Peyer's patch (tissue), 4 donors: ENCODE measurements at regions not wholly inside any gene's neighbourhood (a gene's known extent, or its start where the extent isn't known, plus 50 kb on each side); places are given as distances from the start of the nearest gene placed in this dataset.
"Not testable (repeated sequence)": the region's sequence is repeated elsewhere in the genome, so short reads cannot be mapped to it uniquely, and the experiment has no call there.

Experiments
- DNase-seq, 3 donors: peaks; one replicate each; pipeline ENCODE4 v3.0.0-alpha.2; 2017 to 2019
- H3K27ac ChIP-seq, 4 donors: fragments of 200-600 bp; sonication (generic); one replicate each; pipeline ENCODE4 v1.5.1; 2016 to 2019
- H3K27me3 ChIP-seq, 2 donors: fragments of 200-600 bp; sonication (generic); one replicate each; pipeline ENCODE4 v1.5.1; 2019
- H3K36me3 ChIP-seq, 3 donors: fragments of 200-600 bp; sonication (generic); one replicate each; pipeline ENCODE4 v1.5.1; 2016 to 2019
- H3K4me1 ChIP-seq, 4 donors: fragments of 200-600 bp; sonication (generic); one replicate each; pipeline ENCODE4 v1.5.1; 2016 to 2019
- H3K4me3 ChIP-seq, 4 donors: fragments of 200-600 bp; sonication (generic); 1 replicate in 3 of 4; 2 replicates in 1 of 4; pipeline ENCODE4 v1.5.1; 2016 to 2019; ENCODE audit warnings: mild to moderate bottlenecking in 1 of 4
- H3K9me3 ChIP-seq, 4 donors: fragments of 200-600 bp; sonication (generic); one replicate each; pipeline ENCODE4 v1.5.1; 2016 to 2019; ENCODE audit warnings: mild to moderate bottlenecking in 1 of 4
- POLR2A ChIP-seq, 2 donors: fragments of 450-650 bp; IDR thresholded peaks; one replicate each; pipeline ENCODE4 v1.5.1; 2017; ENCODE audit warnings: antibody characterized with exemption in 2 of 2, mild to moderate bottlenecking in 2 of 2, moderate library complexity in 2 of 2
- TF ChIP-seq, protein P1 (sequence below), 6 experiments: fragments of 450-650 bp in 4 of 6; fragments of 200-600 bp in 2 of 6; sonication (generic) in 1 of 6; IDR thresholded peaks; one replicate each; pipeline ENCODE4 v1.5.1; 2017 to 2019; ENCODE audit warnings: antibody characterized with exemption in 6 of 6, mild to moderate bottlenecking in 3 of 6, moderate library complexity in 1 of 6

GRCh38 chr16:35602116-35602515 lies 2142.7 kb downstream of the TP53TG3F start:
- no peak overlapping the region for H3K4me3 ChIP-seq
- H3K9me3 ChIP-seq, result peaks cover 0 to 4% (median 0%) of the 10 kb centered on the region in 4 donors
- no peaks in the 10 kb centered on the region for H3K4me1 ChIP-seq
- no peaks in the 10 kb centered on the region for H3K27me3 ChIP-seq
- no peaks in the 10 kb centered on the region for H3K36me3 ChIP-seq
- no peak overlapping the region for H3K27ac ChIP-seq
- TF ChIP-seq, protein P1, sequence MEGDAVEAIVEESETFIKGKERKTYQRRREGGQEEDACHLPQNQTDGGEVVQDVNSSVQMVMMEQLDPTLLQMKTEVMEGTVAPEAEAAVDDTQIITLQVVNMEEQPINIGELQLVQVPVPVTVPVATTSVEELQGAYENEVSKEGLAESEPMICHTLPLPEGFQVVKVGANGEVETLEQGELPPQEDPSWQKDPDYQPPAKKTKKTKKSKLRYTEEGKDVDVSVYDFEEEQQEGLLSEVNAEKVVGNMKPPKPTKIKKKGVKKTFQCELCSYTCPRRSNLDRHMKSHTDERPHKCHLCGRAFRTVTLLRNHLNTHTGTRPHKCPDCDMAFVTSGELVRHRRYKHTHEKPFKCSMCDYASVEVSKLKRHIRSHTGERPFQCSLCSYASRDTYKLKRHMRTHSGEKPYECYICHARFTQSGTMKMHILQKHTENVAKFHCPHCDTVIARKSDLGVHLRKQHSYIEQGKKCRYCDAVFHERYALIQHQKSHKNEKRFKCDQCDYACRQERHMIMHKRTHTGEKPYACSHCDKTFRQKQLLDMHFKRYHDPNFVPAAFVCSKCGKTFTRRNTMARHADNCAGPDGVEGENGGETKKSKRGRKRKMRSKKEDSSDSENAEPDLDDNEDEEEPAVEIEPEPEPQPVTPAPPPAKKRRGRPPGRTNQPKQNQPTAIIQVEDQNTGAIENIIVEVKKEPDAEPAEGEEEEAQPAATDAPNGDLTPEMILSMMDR (IDR thresholded peaks at IDR 0.05), result no peak
- no peak for TF ChIP-seq POLR2A (IDR thresholded peaks at IDR 0.05)
- no peak for DNase-seq

DNA sequence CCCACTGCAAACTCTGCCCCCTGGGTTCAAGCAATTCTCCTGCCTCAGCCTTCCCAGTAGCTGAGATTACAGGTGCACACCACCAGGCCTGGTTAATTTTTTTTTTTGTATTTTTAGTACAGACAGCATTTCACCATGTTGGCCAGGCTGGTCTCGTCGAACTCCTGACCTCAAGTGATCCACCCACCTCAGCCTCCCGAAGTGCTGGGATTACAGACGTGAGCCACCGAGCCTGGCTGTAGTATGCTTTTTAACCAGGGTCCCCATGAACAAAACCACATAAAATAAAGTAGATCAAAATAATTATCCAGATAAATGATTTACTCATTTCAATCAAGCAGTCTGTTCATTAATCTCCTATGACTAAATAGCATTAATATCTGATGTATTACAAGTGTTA lies 2144.0 kb downstream of the TP53TG3F start:
- not testable (repeated sequence) for H3K4me1 ChIP-seq, H3K9me3 ChIP-seq, H3K27me3 ChIP-seq, H3K27ac ChIP-seq, H3K36me3 ChIP-seq, DNase-seq, H3K4me3 ChIP-seq

DNA sequence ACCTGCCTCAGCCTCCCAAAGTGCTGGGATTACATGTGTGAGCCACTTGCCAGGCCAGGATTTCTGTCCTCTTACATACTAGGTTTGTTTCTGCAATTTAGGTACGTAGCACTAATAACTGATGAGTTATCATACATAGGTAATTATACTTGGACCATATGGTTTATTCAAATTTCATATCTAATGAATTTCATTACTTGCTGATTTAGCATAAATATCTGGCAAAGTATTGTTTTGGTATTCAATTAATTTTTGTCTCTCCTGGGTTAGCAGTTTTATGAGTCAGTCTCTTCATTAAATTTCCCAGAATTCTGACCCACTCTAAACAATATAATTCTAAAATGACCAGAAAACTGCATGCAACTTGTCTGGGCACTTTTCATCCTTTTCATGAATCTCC lies 2146.5 kb downstream of the TP53TG3F start:
- H3K9me3 ChIP-seq, result peaks cover 0 to 4% (median 0%) of the 10 kb centered on the region in 4 donors
- H3K4me3 ChIP-seq, result no peak overlapping the region
- DNase-seq, result no peak
- no peaks in the 10 kb centered on the region for H3K4me1 ChIP-seq
- no peaks in the 10 kb centered on the region for H3K27me3 ChIP-seq
- no peaks in the 10 kb centered on the region for H3K36me3 ChIP-seq
- H3K27ac ChIP-seq, result no peak overlapping the region
- no peak for TF ChIP-seq POLR2A (IDR thresholded peaks at IDR 0.05)
- TF ChIP-seq, protein P1 (IDR thresholded peaks at IDR 0.05), result no peak

DNA sequence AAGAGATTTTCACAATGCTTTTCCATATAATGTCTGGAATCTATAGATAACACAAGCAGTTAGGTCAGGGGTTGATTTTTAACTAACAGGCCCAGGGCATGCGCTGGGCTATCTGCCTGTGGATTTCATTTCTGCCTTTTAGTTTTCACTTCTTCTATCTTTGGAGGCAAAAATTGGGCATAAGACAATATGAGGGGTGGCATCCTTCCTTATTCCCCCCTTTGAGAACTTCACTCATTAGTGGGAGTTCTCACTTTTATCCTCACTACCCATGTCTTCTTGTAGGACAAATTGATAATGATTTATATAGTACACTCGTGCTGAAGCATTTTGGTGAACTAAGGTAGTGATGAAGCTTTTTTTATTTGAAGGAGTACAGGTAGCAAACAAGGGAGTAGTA lies 2155.5 kb downstream of the TP53TG3F start:
- peaks cover 0 to 15% (median 4%) of the 10 kb centered on the region in 4 donors for H3K9me3 ChIP-seq
- H3K4me3 ChIP-seq, H3K36me3 ChIP-seq, H3K27me3 ChIP-seq, DNase-seq, H3K27ac ChIP-seq, H3K4me1 ChIP-seq: not testable (repeated sequence)

GRCh38 chr16:35619176-35619575 lies 2159.8 kb downstream of the TP53TG3F start:
- not testable (repeated sequence) for H3K27me3 ChIP-seq, H3K36me3 ChIP-seq, H3K27ac ChIP-seq, H3K4me1 ChIP-seq, DNase-seq, H3K4me3 ChIP-seq
- H3K9me3 ChIP-seq, result peaks cover 0 to 18% (median 4%) of the 10 kb centered on the region in 4 donors

GRCh38 chr16:35626041-35626440 lies 2166.6 kb downstream of the TP53TG3F start:
- no peak for TF ChIP-seq POLR2A (IDR thresholded peaks at IDR 0.05)
- TF ChIP-seq, protein P1 (IDR thresholded peaks at IDR 0.05), result no peak
- Histone ChIP-seq H3K9me3 (no peaks in the 10 kb centered on the region), H3K36me3 (no peaks in the 10 kb centered on the region), H3K27ac (no peak overlapping the region), H3K27me3 (no peaks in the 10 kb centered on the region), H3K4me1 (no peaks in the 10 kb centered on the region), H3K4me3 (no peak overlapping the region)
- no peak for DNase-seq

DNA sequence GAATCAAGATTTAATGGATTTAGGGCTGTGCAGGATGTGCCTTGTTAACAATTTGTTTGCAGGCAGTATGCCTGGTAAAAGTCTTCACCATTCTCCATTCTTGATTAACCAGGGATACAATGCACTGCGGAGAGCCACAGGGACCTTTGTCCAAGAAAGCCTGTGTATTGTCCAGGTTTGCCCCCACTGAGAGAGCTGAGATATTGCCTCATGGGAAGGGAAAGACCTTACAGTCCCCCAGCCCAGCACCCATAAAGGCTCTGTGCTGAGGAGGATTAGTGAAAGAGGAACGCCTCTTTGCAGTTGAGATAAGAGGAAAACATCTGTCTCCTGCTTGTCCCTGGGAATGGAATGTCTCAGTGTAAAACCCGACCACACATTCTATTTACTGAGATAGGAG lies 2169.6 kb downstream of the TP53TG3F start:
- TF ChIP-seq, protein P1 (IDR thresholded peaks at IDR 0.05), result no peak
- TF ChIP-seq POLR2A (IDR thresholded peaks at IDR 0.05), result no peak
- Histone ChIP-seq H3K27me3 (no peaks in the 10 kb centered on the region), H3K9me3 (peaks cover 0 to 3% (median 0%) of the 10 kb centered on the region in 4 donors), H3K36me3 (no peaks in the 10 kb centered on the region), H3K27ac (no peak overlapping the region), H3K4me1 (no peaks in the 10 kb centered on the region), H3K4me3 (no peak overlapping the region)
- DNase-seq, result no peak
